GM23248 (cell line): ENCODE measurements at regions not wholly inside any gene's neighbourhood (a gene's known extent, or its start where the extent isn't known, plus 50 kb on each side); places are given as distances from the start of the nearest gene placed in this dataset.

Experiments
- EZH2 ChIP-seq: fragments of 200-600 bp; sonication (generic); IDR thresholded peaks from 2 replicates; pipeline ENCODE4 v1.6.1; 2018; ENCODE audit warnings: antibody characterized with exemption, mild to moderate bottlenecking; ENCODE audit not compliant: insufficient read depth, poor library complexity, severe bottlenecking
- EZH2phosphoT487 ChIP-seq: fragments of 200-600 bp; sonication (generic); IDR thresholded peaks from 2 replicates; pipeline ENCODE4 v1.6.1; 2018; ENCODE audit warnings: antibody characterized with exemption, moderate library complexity, mild to moderate bottlenecking, low read depth; ENCODE audit not compliant: insufficient read depth

- TF ChIP-seq EZH2phosphoT487 (no peak), EZH2 (no peak)
Observed at GRCh38 chr2:179373816-179374215, 109.2 kb upstream of the SESTD1 start.
